GM10266 (cell line): ENCODE measurements at regions not wholly inside any gene's neighbourhood (a gene's known extent, or its start where the extent isn't known, plus 50 kb on each side); places are given as distances from the start of the nearest gene placed in this dataset.

ENCODE experiments used
- DNase-seq: peaks from one replicate; pipeline ENCODE4 v3.0.0; 2012; ENCODE audit errors: extremely low spot score
- TF ChIP-seq, protein P1 (sequence below): IDR thresholded peaks from 2 replicates; pipeline ENCODE4 v1.5.1; 2012; ENCODE audit warnings: mild to moderate bottlenecking, low read depth; ENCODE audit not compliant: control insufficient read depth, insufficient read depth; ENCODE audit errors: missing control alignments

GRCh38 chr13:57311009-57311586, 144.1 kb downstream of the PRR20E start:
- TF ChIP-seq, protein P1, sequence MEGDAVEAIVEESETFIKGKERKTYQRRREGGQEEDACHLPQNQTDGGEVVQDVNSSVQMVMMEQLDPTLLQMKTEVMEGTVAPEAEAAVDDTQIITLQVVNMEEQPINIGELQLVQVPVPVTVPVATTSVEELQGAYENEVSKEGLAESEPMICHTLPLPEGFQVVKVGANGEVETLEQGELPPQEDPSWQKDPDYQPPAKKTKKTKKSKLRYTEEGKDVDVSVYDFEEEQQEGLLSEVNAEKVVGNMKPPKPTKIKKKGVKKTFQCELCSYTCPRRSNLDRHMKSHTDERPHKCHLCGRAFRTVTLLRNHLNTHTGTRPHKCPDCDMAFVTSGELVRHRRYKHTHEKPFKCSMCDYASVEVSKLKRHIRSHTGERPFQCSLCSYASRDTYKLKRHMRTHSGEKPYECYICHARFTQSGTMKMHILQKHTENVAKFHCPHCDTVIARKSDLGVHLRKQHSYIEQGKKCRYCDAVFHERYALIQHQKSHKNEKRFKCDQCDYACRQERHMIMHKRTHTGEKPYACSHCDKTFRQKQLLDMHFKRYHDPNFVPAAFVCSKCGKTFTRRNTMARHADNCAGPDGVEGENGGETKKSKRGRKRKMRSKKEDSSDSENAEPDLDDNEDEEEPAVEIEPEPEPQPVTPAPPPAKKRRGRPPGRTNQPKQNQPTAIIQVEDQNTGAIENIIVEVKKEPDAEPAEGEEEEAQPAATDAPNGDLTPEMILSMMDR = no peak
- no peak for DNase-seq

DNA sequence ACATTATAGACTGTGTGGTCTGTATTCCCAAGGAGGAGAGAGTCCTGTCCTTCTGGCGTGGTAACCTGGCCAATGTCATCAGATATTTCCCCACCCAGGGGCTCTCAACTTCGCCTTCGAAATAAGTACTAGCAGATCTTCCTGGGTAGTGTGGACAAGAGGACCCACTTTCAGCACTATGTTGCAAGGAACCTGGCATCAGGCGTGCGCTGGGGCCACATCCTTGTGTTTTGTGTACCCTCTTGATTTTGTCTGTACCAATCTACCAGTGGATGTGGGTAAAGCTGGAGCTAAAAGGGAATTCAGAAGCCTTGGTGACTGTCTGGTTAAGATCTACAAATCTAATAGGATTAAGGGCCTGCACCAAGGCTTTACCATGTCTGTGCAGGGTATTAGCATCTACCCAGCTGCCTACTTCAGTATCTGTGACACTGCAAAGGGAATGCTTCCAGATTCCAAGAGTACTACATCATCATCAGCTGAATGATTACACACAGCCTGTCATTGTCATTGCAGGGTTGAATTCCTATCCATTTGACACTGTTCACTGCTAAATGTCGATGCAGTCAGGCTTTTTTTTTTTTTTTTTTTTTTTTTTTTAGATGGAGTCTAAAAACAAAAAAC, 148.0 kb downstream of the PRR20E start:
- no peak for DNase-seq
- TF ChIP-seq, protein P1 = no peak

DNA sequence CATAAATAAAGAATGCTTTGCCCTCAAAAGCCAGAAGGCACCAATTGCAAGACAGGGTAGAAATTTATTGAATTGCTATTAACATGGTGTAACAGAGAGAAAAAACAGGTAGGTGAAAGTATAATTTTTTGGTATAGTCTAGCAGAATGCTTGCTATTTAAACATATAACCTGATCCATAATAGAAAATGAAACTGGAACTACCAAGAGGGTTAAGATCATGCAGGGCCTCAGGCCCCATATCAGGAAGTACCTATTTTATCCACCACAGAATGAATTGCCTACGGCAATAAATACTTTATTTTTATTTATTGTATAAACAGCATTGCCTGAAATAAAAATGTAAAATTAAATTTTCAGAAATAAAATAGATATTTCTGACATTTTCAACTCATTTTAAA, 159.5 kb downstream of the PRR20E start:
- TF ChIP-seq, protein P1 = no peak
- no peak for DNase-seq

- TF ChIP-seq, protein P1 = no peak
- DNase-seq = no peak
These were observed 173.9 kb downstream of the PRR20E start for GRCh38 chr13:57340878-57341277.

GRCh38 chr13:57345526-57345925, 178.5 kb downstream of the PRR20E start:
- TF ChIP-seq, protein P1 = no peak
- DNase-seq = no peak

GRCh38 chr13:57346786-57347185, 179.8 kb downstream of the PRR20E start:
- TF ChIP-seq, protein P1 = no peak
- no peak for DNase-seq

DNA sequence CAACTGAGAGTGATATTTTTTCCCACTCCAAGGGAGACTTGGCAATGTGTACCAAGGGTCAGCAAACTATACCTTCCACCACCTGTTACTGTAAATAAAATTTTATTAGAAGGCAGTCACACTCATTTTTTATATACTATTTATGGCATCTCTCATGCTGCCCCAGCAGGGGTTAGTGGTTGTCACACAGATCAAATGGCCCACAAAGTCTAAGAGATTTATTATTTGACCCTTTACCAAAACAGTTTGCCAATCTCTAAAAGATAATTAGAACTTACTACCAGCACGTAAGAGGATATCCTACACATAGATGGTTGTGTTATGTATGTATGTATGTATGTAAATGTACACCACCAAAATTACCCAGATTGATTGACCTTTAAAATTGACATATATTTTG, 185.1 kb downstream of the PRR20E start:
- DNase-seq = no peak
- TF ChIP-seq, protein P1 = no peak
